Fibroblast of villous mesenchyme (primary cell): ENCODE measurements at regions not wholly inside any gene's neighbourhood (a gene's known extent, or its start where the extent isn't known, plus 50 kb on each side); places are given as distances from the start of the nearest gene placed in this dataset.
"Not testable (repeated sequence)": the region's sequence is repeated elsewhere in the genome, so short reads cannot be mapped to it uniquely, and the experiment has no call there.

ENCODE experiments used
- DNase-seq: peaks from one replicate; pipeline ENCODE4 v3.0.0-alpha.2; 2010; ENCODE audit warnings: low read depth
- H3K4me3 ChIP-seq: 2 replicates; pipeline ENCODE4 v1.5.1; 2011; ENCODE audit warnings: low read depth, mild to moderate bottlenecking, low read length
- TF ChIP-seq, protein P1 (sequence below): IDR thresholded peaks from 2 replicates; pipeline ENCODE4 v1.5.1; 2012; ENCODE audit warnings: low read depth, mild to moderate bottlenecking, low read length; ENCODE audit not compliant: insufficient read depth

GRCh38 chrX:40864972-40865371, 129.6 kb upstream of the MED14 start:
- no peak overlapping the region for H3K4me3 ChIP-seq
- no peak for DNase-seq
- TF ChIP-seq, protein P1, sequence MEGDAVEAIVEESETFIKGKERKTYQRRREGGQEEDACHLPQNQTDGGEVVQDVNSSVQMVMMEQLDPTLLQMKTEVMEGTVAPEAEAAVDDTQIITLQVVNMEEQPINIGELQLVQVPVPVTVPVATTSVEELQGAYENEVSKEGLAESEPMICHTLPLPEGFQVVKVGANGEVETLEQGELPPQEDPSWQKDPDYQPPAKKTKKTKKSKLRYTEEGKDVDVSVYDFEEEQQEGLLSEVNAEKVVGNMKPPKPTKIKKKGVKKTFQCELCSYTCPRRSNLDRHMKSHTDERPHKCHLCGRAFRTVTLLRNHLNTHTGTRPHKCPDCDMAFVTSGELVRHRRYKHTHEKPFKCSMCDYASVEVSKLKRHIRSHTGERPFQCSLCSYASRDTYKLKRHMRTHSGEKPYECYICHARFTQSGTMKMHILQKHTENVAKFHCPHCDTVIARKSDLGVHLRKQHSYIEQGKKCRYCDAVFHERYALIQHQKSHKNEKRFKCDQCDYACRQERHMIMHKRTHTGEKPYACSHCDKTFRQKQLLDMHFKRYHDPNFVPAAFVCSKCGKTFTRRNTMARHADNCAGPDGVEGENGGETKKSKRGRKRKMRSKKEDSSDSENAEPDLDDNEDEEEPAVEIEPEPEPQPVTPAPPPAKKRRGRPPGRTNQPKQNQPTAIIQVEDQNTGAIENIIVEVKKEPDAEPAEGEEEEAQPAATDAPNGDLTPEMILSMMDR, result no peak

- H3K4me3 ChIP-seq, result no peak overlapping the region
- DNase-seq, result no peak
- TF ChIP-seq, protein P1, result no peak
These were observed 131.6 kb upstream of the MED14 start for GRCh38 chrX:40866893-40867292.

DNA sequence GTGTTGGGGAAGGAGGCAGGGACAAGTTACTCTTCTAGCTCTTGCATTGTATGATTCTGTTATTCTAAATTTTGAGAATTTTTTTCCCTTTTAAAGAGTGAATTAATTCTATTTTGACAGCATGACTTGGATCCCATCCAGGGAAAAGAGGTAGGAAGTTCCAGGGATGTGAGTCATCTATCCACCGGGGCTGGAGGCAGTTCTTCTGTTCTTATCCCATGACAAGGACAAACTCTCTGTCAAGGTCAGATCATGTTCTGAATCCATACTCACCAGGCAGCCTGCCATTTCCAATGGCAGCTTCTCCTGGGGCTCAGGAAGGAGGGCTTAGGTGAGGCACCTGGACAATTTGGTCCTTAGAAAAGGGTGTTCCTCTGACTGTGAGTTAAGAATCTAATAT, 132.0 kb upstream of the MED14 start:
- H3K4me3 ChIP-seq, result no peak overlapping the region
- TF ChIP-seq, protein P1, result no peak
- no peak for DNase-seq

DNA sequence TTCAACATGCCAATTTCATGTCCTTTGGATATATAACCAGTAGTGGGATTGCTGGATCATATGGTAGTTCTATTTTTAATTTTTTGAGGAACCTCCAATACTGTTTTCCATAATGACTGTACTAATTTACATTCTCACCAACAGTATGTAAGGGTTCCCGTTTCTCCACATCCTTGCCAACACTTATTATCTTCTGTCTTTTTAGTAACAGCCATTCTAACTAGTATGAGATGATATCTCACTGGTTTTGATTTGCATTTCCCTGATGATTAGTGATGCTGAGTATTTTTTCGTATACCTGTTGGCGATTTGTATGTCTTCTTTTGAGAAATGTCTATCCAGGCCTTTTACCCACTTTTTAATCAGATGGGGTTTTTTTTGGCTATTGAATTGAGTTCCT, 133.5 kb upstream of the MED14 start:
- TF ChIP-seq, protein P1, result no peak

DNA sequence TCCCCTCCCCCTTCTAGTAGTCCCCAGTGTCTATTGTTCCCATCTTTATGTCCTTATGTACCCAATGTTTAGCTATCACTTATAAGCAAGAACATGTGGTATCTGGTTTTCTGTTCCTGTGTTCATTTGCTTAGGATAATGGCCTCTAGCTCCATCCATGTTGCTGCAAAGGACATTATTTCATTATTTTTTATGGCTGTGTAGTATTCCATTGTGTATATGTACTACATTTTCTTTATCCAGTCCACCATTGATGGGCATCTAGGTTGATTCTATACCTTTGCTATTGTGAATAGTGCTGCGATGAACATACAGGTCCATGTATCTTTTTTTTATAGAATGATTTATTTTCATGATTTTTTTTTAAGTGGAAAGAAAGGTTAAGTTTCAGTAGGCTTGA, 135.6 kb upstream of the MED14 start:
- not testable (repeated sequence) for DNase-seq

More for the DNA sequence above, 133.5 kb upstream of the MED14 start:
- H3K4me3 ChIP-seq, result no peak overlapping the region
- no peak for DNase-seq

GRCh38 chrX:40871385-40872082, 136.2 kb upstream of the MED14 start:
- H3K4me3 ChIP-seq, result no peak overlapping the region
- TF ChIP-seq, protein P1, result no peak
- DNase-seq, result no peak

More for the DNA sequence above, 135.6 kb upstream of the MED14 start:
- not testable (repeated sequence) for H3K4me3 ChIP-seq

GRCh38 chrX:40872351-40872750, 137.0 kb upstream of the MED14 start:
- no peak overlapping the region for H3K4me3 ChIP-seq
- peak; percentile 31 for DNase-seq
- TF ChIP-seq, protein P1, result no peak
